Kidney (tissue), 13 donors: ENCODE measurements at regions not wholly inside any gene's neighbourhood (a gene's known extent, or its start where the extent isn't known, plus 50 kb on each side); places are given as distances from the start of the nearest gene placed in this dataset.

ENCODE experiments used
- DNase-seq, 5 donors: peaks; one replicate each; pipeline ENCODE4 v3.0.0-alpha.2; 2013 to 2020
- FAIRE-seq: peaks from 2 replicates; lab custom pipeline; 2012; peaks lifted over from hg19 to GRCh38; lab: Jason Lieb, UNC
- H3K27ac ChIP-seq, 2 donors: one replicate each; pipeline ENCODE4 v1.7.0; 2013; ENCODE audit warnings: low read depth in 2 of 2, low read length in 2 of 2, inconsistent platforms in 1 of 2
- H3K27me3 ChIP-seq: one replicate; pipeline ENCODE4 v1.7.1; 2013; ENCODE audit warnings: low read length, inconsistent platforms; ENCODE audit not compliant: control insufficient read depth, insufficient read depth
- H3K36me3 ChIP-seq, 3 donors: one replicate each; pipeline versions ENCODE4 v1.7.0 to v1.7.1; 2013; ENCODE audit warnings: low read length in 3 of 3, control low read depth in 1 of 3, inconsistent platforms in 1 of 3; ENCODE audit not compliant: insufficient read depth in 3 of 3, control insufficient read depth in 2 of 3
- H3K4me1 ChIP-seq, 3 donors: one replicate each; pipeline versions ENCODE4 v1.7.0 to v1.7.1; 2013; ENCODE audit warnings: low read length in 3 of 3, inconsistent platforms in 1 of 3, low read depth in 1 of 3; ENCODE audit not compliant: control insufficient read depth in 2 of 3, insufficient read depth in 2 of 3
- H3K4me3 ChIP-seq, 3 donors: one replicate each; pipeline versions ENCODE4 v1.7.0 to v1.8.1; 2013; ENCODE audit warnings: low read length in 3 of 3, control low read depth in 1 of 3, inconsistent platforms in 1 of 3
- H3K9ac ChIP-seq, 3 donors: one replicate each; pipeline versions ENCODE4 v1.7.0 to v1.7.1; 2013; ENCODE audit warnings: low read length in 3 of 3, control low read depth in 1 of 3, inconsistent platforms in 1 of 3
- H3K9me3 ChIP-seq, 3 donors: one replicate each; pipeline versions ENCODE4 v1.7.0 to v1.7.1; 2013; ENCODE audit warnings: low read length in 3 of 3, control low read depth in 1 of 3, inconsistent platforms in 1 of 3; ENCODE audit not compliant: control insufficient read depth in 2 of 3, insufficient read depth in 1 of 3
- intact Hi-C: fragments of 100-400 bp; cut with DNase I; formaldehyde crosslinking; loops from one replicate; pipeline ENCODE4 v1.11.1; 2022
- TF ChIP-seq, protein P1 (sequence below): IDR thresholded peaks from 3 replicates; pipeline ENCODE4 v1.5.1; 2012; ENCODE audit warnings: mild to moderate bottlenecking, moderate library complexity, borderline replicate concordance; ENCODE audit not compliant: insufficient read depth; ENCODE audit errors: extremely low read depth
- donor health status: control.
- donor health status: control.
- donor health status: control.
- donor health status: control.
- donor health status: control.
- donor health status: DM: yes; HTN: yes; CAD: no.
- donor health status: Normal renal cell carcinoma (clear cell type).

DNA sequence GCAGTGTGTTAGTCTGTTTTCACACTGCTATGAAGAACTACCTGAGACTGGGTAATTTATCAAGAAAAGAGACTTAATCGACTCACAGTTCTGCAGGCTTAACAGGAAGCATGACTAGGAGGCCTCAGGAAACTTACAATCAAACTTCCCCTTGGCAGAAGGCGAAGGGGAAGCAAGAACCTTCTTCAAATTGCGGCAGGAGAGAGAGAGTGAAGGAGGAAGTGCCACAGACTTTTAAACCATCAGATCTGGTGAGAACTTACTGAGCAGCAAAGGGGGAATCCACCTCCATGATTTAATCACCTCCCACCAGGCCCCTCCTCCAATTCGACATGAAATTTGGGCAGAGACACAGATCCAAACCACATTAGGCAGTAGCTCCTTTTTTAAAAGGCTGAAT, 59.2 kb upstream of the LEF1 start:
- Histone ChIP-seq H3K9me3 (no peaks in the 10 kb centered on the region), H3K27me3 (no peaks in the 10 kb centered on the region), H3K27ac (no peak overlapping the region), H3K4me1 (no peaks in the 10 kb centered on the region), H3K36me3 (no peaks in the 10 kb centered on the region), H3K4me3 (no peak overlapping the region), H3K9ac (no peak overlapping the region)
- FAIRE-seq: no peak
- no peak for DNase-seq
- intact Hi-C loops: no loop called here
- TF ChIP-seq, protein P1, sequence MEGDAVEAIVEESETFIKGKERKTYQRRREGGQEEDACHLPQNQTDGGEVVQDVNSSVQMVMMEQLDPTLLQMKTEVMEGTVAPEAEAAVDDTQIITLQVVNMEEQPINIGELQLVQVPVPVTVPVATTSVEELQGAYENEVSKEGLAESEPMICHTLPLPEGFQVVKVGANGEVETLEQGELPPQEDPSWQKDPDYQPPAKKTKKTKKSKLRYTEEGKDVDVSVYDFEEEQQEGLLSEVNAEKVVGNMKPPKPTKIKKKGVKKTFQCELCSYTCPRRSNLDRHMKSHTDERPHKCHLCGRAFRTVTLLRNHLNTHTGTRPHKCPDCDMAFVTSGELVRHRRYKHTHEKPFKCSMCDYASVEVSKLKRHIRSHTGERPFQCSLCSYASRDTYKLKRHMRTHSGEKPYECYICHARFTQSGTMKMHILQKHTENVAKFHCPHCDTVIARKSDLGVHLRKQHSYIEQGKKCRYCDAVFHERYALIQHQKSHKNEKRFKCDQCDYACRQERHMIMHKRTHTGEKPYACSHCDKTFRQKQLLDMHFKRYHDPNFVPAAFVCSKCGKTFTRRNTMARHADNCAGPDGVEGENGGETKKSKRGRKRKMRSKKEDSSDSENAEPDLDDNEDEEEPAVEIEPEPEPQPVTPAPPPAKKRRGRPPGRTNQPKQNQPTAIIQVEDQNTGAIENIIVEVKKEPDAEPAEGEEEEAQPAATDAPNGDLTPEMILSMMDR: no peak

DNA sequence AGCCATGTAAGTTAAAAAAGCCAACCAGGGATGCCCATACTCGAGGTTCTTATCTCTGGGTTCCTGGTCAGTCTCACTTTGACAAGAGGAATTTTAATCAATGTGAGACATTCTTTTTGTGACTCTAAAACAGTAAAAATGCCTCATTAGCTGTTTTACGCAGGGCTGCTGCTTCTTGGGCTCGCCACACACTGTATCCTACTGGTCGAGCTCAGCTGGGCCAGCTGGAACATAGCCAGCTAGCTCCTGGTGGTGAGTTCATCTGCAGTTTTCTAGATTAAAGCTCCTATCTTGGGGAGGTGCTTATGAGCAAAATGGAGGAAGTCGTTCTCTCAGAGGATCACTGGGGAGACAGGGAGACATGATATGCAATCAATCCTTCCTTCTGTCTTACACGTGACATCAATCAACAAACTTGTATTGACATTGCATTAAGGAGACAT, 55.9 kb upstream of the LEF1 start:
- FAIRE-seq: no peak
- TF ChIP-seq, protein P1: no peak
- peak in 1 of 5 donors; percentile 54 for DNase-seq

DNA sequence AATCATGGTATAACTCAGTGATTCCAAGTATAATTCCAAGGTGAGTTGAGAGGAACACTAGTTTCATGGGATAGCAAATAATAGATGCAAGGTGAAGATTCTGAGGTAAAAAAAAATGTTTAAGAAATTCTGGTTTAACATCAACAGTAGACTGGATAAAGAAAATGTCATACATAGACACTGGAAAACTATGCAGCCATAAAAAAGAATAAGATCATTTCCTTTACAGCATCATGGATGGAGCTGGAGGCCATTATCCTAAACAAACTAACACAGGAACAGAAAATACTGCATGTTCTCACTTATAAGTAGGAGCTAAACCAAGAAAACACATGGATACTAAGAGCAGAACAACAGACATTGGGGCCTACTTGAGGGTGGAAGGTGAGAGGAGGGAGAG, 54.6 kb upstream of the LEF1 start:
- FAIRE-seq (no peak), DNase-seq (no peak)
- TF ChIP-seq, protein P1: no peak
- Histone ChIP-seq H3K27me3 (no peaks in the 10 kb centered on the region), H3K9me3 (no peaks in the 10 kb centered on the region), H3K27ac (no peak overlapping the region), H3K4me3 (no peak overlapping the region), H3K4me1 (no peaks in the 10 kb centered on the region), H3K9ac (no peak overlapping the region), H3K36me3 (no peaks in the 10 kb centered on the region)
- intact Hi-C loops: no loop called here

More for the DNA sequence above, 55.9 kb upstream of the LEF1 start:
- H3K4me1 ChIP-seq: no peaks in the 10 kb centered on the region
- H3K4me3 ChIP-seq: no peak overlapping the region
- H3K27ac ChIP-seq: no peak overlapping the region
- no peaks in the 10 kb centered on the region for H3K9me3 ChIP-seq
- no peak overlapping the region for H3K9ac ChIP-seq
- no peaks in the 10 kb centered on the region for H3K27me3 ChIP-seq
- no peaks in the 10 kb centered on the region for H3K36me3 ChIP-seq
- intact Hi-C loops: no loop called here

DNA sequence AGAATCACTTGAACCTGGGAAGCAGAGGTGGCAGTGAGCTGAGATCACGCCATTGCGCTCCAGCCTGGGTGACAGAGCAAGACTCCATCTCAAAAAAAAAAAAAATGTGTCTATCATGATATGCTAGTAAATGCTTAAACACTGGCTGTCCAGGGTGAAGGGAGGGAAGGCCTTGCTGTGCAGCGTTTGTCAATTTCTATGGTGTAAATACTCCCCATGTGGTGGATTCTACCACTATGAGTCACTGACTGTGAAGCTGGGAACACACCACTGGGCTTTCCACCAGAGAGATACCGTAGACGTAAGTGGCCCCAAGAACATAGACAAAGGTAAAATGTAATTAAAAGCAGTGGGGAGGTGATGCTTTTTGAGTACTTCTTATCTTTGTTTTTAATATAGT, 51.3 kb upstream of the LEF1 start:
- Histone ChIP-seq H3K27me3 (no peaks in the 10 kb centered on the region), H3K4me1 (no peaks in the 10 kb centered on the region), H3K4me3 (no peak overlapping the region), H3K27ac (no peak overlapping the region), H3K36me3 (no peaks in the 10 kb centered on the region), H3K9me3 (no peaks in the 10 kb centered on the region), H3K9ac (no peak overlapping the region)
- no peak for FAIRE-seq
- intact Hi-C loops: no loop called here
- TF ChIP-seq, protein P1: no peak
- no peak for DNase-seq
